ENCODE measurements at regions not wholly inside any gene's neighbourhood (a gene's known extent, or its start where the extent isn't known, plus 50 kb on each side); places are given as distances from the start of the nearest gene placed in this dataset.
"Not testable (repeated sequence)": the region's sequence is repeated elsewhere in the genome, so short reads cannot be mapped to it uniquely, and the experiment has no call there.

DNA sequence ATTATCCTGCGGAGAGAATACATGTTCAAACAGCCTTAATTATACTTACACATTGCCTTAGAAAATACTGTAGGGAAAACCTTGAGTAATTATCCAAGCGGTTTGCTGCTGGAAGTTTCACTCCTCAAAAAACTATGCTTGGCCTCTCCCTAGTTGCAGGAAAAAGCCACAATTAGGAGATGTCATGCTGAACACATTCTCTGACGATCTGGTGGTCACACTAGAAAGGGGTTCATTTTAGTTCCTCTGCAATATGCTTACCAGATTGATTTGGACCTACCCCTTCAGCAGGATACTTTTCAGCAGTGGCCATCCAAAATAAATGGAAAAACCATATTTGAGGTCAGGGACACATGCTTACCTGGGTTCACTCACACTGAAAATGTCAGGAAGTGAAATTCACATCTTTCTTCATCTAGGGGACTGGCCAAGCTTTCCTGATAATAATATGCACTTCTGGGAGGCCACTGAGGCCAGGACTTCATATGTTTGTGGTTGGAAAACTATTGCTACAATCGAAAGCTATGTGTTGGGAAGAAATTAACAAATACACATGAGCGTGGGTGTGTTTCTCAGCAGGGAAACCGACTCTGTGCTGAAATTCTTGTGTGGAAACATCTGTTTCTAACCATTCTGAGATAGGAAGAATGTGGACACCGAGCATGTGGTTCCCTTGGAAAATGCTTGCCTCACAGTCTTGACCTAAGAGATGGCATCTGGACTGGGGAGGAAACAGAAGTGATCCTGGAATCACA, 68.8 kb downstream of the ATXN3L start:
- Mint-ChIP-seq H3K27me3 (peaks cover 3% of the 10 kb centered on the region), H3K9me3 (peaks cover 0 to 1% (median 0%) of the 10 kb centered on the region in 3 donors), H3K36me3 (no peaks in the 10 kb centered on the region), H3K4me1 (peaks cover 17 to 30% (median 22%) of the 10 kb centered on the region in 3 donors), H3K4me3 (no peak overlapping the region), H3K27ac (peak overlapping the region in 1 of 3 donors; percentile 45)

DNA sequence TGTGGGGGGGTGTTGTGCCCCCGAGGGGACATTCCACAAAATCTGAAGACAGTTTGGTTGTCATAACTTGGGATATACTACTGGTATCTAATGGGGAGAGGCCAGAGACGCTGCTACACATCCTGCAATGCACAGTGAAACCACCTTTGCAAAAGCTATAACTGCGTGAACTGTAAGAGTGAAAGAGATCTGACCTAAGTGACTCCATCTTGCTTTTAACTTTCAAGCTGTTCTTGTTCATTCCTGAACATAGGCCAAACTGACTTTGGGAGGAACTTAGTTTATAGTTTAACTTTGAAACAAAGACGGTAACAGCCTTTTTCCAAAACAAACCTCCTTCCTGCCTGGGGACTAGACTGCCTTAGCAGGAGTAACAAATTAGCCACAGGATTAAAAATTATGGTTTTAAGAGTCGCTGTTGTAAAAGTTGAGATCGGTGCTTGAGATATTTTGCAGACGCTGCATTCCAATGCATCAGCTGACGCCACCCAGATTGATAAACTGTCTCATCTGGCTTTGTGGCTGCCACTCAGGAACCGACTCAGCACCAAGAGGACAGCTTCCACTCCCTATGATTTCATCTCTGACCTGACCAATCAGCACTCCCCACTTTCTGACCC, 70.9 kb downstream of the ATXN3L start:
- Mint-ChIP-seq H3K4me3 (peak overlapping the region in 1 of 4 donors; percentile 37), H3K27ac (peak overlapping the region in 1 of 3 donors; percentile 90), H3K36me3 (no peaks in the 10 kb centered on the region), H3K4me1 (peaks cover 9 to 17% (median 9%) of the 10 kb centered on the region in 3 donors), H3K9me3 (peaks cover 0 to 9% (median 3%) of the 10 kb centered on the region in 3 donors), H3K27me3 (peaks cover 3% of the 10 kb centered on the region)

DNA sequence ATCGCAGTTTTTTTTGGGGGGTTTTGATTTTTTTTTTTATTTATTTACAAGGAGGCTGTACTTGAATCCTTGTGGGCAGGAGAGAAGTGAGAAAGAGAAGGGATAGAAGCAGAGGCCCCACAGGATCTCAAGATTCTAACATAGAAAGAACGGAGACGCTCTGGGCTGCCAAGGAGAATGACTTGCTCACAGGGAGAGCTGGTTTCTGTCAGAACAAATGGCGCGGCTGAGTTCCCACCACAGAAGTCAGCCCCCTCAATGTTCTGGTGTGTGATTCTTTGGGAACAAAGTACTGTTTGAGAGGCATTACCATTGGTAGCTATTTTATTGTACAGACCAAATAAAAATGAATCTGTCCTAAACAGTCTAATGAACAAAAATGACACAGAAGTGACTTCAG, 80.6 kb downstream of the ATXN3L start:
- Mint-ChIP-seq H3K4me1 (no peaks in the 10 kb centered on the region), H3K4me3 (no peak overlapping the region), H3K9me3 (peaks cover 0 to 4% (median 0%) of the 10 kb centered on the region in 3 donors), H3K27ac (no peak overlapping the region), H3K27me3 (peaks cover 12% of the 10 kb centered on the region), H3K36me3 (no peaks in the 10 kb centered on the region)

DNA sequence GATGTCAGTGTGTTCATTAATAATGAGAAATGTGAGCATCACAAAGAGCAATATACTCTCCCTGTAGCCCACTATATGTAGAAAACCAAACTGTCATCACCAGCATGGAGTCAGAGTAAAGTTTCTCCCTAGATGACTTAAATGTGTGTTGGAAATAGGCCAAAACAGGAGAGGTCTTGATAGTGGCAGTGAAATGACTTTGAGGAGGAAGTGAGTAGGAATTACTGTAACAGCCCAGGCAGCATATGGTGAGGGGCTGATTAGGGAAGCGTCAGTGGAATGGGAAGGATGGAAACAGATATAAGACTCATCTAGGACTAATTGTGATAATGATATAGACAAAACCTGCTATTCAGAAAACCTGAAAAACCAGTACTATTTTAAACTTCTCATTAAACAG, 83.9 kb downstream of the ATXN3L start:
- H3K9me3 Mint-ChIP-seq, result no peaks in the 10 kb centered on the region
- H3K4me3 Mint-ChIP-seq, result no peak overlapping the region
- peaks cover 14% of the 10 kb centered on the region for H3K27me3 Mint-ChIP-seq
- no peak overlapping the region for H3K27ac Mint-ChIP-seq
- H3K36me3 Mint-ChIP-seq, result no peaks in the 10 kb centered on the region
- H3K4me1 Mint-ChIP-seq, result peaks cover 0 to 4% (median 0%) of the 10 kb centered on the region in 3 donors

DNA sequence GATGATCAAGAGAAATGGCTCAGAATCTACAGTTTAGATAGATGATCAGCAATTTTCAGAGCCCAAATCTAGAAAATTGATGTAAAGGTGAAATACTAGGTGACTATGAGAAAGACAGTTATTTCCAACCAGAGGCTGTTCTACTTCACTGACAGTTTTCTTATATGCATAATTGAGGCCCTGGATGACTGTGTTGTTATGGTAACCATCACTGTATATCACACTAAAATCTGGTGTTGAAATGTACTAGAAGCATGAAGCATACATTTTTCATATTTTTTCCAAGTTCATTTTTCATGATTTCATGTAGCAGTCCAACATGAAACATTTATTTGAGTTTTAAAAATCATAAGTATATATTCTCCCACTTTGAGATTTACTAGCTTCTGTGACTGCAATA, 87.4 kb downstream of the ATXN3L start:
- Mint-ChIP-seq H3K27ac (no peak overlapping the region), H3K4me3 (no peak overlapping the region), H3K4me1 (peaks cover 0 to 4% (median 0%) of the 10 kb centered on the region in 3 donors), H3K9me3 (no peaks in the 10 kb centered on the region), H3K36me3 (no peaks in the 10 kb centered on the region), H3K27me3 (peaks cover 6% of the 10 kb centered on the region)

DNA sequence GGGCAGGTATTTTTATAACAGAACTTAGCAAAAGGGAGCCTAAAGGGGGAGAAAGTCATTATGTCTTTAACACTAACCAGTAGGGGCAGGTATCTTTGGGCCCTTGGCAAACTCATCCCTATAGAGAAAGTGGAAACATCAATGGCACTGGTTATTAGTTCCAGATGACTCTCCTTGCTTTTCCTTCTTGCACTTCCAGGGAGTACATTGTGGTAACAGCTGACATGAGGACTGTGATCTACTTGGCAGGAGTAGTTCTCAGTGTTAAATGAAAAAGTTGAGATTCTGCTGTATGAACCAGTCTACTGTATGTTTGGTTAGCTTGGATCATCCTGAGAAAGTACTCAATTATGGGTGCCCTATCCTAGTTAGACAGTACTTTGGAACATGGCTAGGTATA, 93.6 kb downstream of the ATXN3L start:
- no peak overlapping the region for H3K27ac Mint-ChIP-seq
- H3K27me3 Mint-ChIP-seq, result peaks cover 13% of the 10 kb centered on the region
- peaks cover 0 to 3% (median 0%) of the 10 kb centered on the region in 3 donors for H3K9me3 Mint-ChIP-seq
- H3K4me3 Mint-ChIP-seq, result no peak overlapping the region
- H3K36me3 Mint-ChIP-seq, result no peaks in the 10 kb centered on the region
- H3K4me1 Mint-ChIP-seq, result peaks cover 0 to 3% (median 3%) of the 10 kb centered on the region in 3 donors

DNA sequence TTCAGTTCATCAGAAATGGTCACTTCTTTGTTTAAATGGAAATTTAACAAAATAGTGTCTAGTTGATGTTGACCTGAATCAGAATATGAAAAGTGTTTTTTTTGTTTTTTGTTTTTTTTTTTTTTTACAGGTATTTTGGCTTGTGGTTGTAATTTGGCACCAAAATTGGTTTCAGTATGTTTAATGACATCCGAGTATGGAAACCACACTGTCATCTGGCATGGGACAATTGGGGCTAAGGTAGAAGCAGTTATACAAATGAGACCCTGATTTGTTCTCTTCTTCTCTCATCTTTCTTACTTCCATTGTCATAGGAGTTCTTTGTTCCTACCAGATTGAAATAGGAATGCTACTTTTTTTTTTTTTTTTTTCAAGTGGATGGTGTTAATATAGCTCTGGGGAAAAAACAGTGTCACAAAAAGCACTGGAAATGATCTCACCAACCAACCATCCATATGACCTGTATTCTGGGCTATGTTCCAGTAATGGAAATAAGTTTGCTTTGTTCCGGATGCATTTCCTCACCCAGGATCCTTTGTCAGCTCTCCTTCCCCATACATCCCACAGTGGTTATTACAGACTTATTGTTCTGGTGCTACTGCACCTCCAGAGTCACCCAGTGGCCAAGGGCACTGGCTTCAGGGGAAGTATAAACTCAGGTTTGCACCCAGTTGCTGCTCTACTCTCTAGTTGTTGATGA, 95.8 kb downstream of the ATXN3L start:
- Mint-ChIP-seq H3K27ac (no peak overlapping the region), H3K4me3 (no peak overlapping the region), H3K36me3 (no peaks in the 10 kb centered on the region), H3K9me3 (peaks cover 0 to 3% (median 0%) of the 10 kb centered on the region in 3 donors), H3K27me3 (peaks cover 13% of the 10 kb centered on the region), H3K4me1 (peaks cover 0 to 7% (median 6%) of the 10 kb centered on the region in 3 donors)

DNA sequence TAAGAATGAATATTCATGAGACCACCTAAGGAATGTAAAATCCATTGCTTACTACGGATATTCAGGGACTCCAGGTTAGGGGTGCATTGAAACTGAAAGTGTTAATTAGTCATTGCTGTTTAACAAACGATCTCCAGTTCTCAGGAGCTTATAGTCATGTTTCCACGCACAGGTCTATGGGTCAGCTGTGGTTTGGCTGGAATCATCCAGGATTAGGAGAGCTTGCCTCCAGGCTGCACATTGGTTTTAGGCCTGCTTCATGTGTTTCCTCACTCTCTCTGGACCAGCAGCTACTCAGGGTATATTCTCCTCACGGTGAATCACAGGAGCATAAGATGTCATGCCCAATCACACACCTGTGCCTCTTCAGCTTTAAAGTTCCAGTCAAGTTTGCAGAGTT, 98.9 kb downstream of the ATXN3L start:
- Mint-ChIP-seq H3K4me1 (peaks cover 0 to 10% (median 6%) of the 10 kb centered on the region in 3 donors), H3K9me3 (peaks cover 0 to 4% (median 4%) of the 10 kb centered on the region in 3 donors), H3K36me3 (no peaks in the 10 kb centered on the region), H3K27me3 (peaks cover 13% of the 10 kb centered on the region), H3K27ac (peak overlapping the region in 1 of 3 donors; percentile 9), H3K4me3 (peak overlapping the region in 2 of 4 donors; percentile 25 to 55)

DNA sequence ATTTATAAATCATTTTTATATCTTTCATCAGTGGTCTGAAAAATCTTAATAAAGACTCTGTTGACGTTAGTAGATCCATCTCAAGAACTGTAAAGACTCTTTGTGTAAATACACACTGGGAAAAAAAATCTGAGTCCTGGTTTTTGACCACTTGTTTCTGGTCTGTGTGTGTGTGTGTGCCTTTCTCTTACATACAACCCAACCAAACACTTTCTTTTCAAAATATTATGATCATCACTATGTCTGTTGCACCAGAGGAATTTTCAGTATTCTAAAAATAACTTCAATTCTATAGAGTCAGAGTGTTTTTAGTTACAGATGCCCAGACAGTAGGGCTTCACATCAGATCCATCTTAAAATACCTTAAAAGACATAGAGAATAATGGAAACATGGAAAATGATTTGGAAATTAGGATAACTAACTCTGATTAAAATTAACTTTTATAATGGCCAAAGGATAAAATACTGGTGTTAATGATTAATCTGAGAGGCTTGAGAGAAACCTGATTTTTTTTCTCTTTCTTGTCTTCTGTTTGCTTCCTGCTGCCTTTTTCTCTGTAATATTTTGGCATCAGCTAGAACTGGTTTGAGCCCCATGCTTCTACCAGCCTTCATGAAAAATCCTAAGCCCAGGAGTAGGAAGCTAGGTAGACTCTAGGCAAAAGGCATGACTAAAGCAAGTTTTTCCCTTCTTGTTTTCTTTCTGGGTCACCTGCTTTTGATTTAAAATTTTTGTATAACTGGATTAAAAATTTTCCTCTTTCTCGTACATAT, 99.7 kb downstream of the ATXN3L start:
- H3K36me3 Mint-ChIP-seq, result no peaks in the 10 kb centered on the region
- H3K4me3 Mint-ChIP-seq, result no peak overlapping the region

DNA sequence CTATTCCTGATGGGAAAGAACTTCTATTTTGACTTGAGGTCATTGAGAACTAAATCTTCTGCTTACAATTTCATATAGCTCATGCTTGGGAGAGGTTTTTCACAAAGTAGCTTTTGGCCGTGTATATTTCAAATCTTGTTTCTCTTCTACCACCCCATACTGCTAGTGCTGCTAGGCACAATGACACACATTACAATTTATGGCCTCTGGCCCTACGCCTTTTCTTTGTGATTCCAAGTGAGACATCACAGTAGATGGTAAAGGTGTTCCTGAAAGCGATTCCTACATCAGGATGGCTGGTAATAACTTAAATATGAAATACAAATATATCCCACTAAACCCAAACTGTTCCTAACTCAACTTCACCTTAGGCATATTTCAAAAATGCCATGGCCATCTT, 101.1 kb downstream of the ATXN3L start:
- H3K4me1 Mint-ChIP-seq, result peaks cover 0 to 10% (median 6%) of the 10 kb centered on the region in 3 donors
- no peak overlapping the region for H3K27ac Mint-ChIP-seq
- H3K36me3 Mint-ChIP-seq, result no peaks in the 10 kb centered on the region
- no peak overlapping the region for H3K4me3 Mint-ChIP-seq
- H3K9me3 Mint-ChIP-seq, result peaks cover 4 to 8% (median 5%) of the 10 kb centered on the region in 3 donors
- H3K27me3 Mint-ChIP-seq, result peaks cover 6% of the 10 kb centered on the region

More for the DNA sequence above, 99.7 kb downstream of the ATXN3L start:
- peaks cover 13% of the 10 kb centered on the region for H3K27me3 Mint-ChIP-seq
- no peak overlapping the region for H3K27ac Mint-ChIP-seq
- H3K4me1 Mint-ChIP-seq, result peaks cover 0 to 10% (median 6%) of the 10 kb centered on the region in 3 donors
- H3K9me3 Mint-ChIP-seq, result peaks cover 4 to 7% (median 5%) of the 10 kb centered on the region in 3 donors

DNA sequence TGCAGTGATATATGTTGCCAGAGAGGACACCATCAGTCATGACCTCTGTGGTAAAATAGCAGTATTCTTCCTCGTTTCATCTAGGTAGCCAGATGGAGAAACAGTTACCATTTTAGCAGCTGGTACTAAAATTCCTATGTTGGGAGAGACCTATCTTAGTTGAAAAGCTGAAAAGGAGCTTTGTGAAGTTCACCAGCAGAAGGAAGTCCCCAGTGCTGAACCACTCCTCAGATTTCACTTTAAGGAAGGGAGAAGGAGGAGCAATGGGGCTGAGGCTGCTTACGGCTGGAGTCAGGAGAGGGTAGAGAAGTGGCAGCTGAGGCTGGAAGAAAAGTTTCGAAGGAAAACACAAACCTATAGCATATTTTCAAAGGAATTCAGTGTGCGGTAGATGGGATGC, 103.7 kb downstream of the ATXN3L start:
- H3K4me1 Mint-ChIP-seq, result peaks cover 0 to 6% (median 3%) of the 10 kb centered on the region in 3 donors

DNA sequence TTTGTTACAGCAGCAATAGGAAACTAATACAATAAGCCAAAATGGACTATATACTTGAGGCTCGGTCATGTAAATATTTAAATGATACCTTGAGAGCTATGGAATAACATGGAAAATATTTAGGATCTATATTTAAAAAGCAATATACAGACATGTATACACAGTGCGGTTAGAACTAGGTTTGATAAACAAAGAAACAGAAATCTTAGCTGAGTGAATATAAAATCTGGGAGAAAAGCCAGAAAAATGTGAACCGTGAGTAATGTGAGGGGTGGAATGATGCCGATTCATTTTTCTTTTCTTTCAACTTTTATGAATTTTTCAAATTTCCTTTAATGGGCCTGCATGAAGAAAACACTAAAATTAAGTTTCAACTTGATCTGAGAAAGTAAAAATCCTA, 104.1 kb downstream of the ATXN3L start:
- H3K36me3 Mint-ChIP-seq, result no peaks in the 10 kb centered on the region
- no peak overlapping the region for H3K27ac Mint-ChIP-seq
- H3K9me3 Mint-ChIP-seq, result peaks cover 4 to 8% (median 5%) of the 10 kb centered on the region in 3 donors
- peaks cover 0 to 3% (median 0%) of the 10 kb centered on the region in 3 donors for H3K4me1 Mint-ChIP-seq
- no peak overlapping the region for H3K4me3 Mint-ChIP-seq
- peaks cover 2% of the 10 kb centered on the region for H3K27me3 Mint-ChIP-seq

More for the DNA sequence above, 103.7 kb downstream of the ATXN3L start:
- H3K27me3 Mint-ChIP-seq, result peaks cover 2% of the 10 kb centered on the region
- H3K9me3 Mint-ChIP-seq, result peaks cover 4 to 8% (median 5%) of the 10 kb centered on the region in 3 donors
- no peak overlapping the region for H3K27ac Mint-ChIP-seq
- no peak overlapping the region for H3K4me3 Mint-ChIP-seq
- H3K36me3 Mint-ChIP-seq, result no peaks in the 10 kb centered on the region

DNA sequence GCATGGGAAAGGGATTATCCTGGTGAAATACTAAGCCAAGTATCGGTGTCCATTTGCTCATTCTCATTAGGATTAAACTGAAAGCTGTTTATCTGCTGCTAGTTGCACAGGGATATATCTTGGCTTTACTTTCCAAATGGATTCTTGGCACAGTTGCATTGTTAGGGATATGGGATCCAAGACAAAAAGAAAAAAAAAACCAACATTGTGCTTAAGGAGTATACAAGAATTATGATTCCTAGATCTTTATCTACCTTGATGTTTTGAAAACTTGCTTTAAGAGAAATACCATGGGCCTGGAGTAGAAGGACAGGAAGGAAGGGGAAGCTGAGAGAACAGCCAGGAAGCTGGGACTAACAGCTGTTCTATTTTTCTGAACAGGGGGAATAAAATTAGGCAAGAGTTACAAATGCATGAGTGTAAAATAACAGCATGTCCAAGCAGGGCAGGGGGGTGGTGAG, 107.6 kb downstream of the ATXN3L start:
- Mint-ChIP-seq H3K36me3 (no peaks in the 10 kb centered on the region), H3K9me3 (peaks cover 6 to 8% (median 6%) of the 10 kb centered on the region in 3 donors), H3K4me1 (no peaks in the 10 kb centered on the region), H3K4me3 (no peak overlapping the region), H3K27me3 (peaks cover 4% of the 10 kb centered on the region), H3K27ac (no peak overlapping the region)

DNA sequence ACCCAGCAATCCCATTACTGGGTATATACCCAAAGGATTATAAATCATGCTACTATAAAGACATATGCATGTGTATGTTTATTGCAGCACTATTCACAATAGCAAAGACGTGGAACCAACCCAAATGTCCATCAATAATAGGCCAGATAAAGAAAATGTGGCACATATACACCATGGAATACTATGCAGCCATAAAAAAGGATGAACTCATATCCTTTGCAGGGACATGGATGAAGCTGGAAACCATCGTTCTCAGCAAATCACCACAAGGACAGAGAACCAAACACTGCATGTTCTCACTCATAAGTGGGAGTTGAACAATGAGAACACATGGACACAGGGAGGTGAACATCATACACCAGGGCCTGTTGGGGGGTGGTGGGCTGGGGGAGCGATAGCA, 109.7 kb downstream of the ATXN3L start:
- H3K4me1 Mint-ChIP-seq, H3K9me3 Mint-ChIP-seq, H3K36me3 Mint-ChIP-seq, H3K4me3 Mint-ChIP-seq, H3K27me3 Mint-ChIP-seq, H3K27ac Mint-ChIP-seq: not testable (repeated sequence)

All from IgD-negative memory B cell (primary cell).